ENCODE measurements at regions not wholly inside any gene's neighbourhood (a gene's known extent, or its start where the extent isn't known, plus 50 kb on each side); places are given as distances from the start of the nearest gene placed in this dataset.
"Not testable (repeated sequence)": the region's sequence is repeated elsewhere in the genome, so short reads cannot be mapped to it uniquely, and the experiment has no call there.

DNA sequence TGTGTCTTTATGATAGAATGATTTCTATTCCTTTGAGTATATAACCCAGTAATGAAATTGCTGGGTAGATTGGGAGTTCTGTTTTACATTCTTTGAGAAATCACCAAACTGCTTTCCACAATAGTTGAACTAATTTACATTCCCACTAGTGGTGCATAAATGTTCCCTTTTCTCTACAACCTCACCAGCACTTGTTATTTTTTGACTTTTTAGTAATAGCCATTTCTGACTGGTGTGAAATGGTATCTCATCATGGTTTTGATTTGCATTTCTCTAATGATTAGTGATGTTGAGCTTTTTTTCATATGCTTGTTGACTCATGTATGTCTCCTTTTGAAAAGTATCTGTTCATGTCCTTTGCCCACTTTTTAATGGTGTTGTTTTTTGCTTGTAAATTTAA lies 296.0 kb upstream of the PIK3R1 start:
- not testable (repeated sequence) for TF ChIP-seq POLR2A (IDR thresholded peaks at IDR 0.05)
- TF ChIP-seq, protein P1, sequence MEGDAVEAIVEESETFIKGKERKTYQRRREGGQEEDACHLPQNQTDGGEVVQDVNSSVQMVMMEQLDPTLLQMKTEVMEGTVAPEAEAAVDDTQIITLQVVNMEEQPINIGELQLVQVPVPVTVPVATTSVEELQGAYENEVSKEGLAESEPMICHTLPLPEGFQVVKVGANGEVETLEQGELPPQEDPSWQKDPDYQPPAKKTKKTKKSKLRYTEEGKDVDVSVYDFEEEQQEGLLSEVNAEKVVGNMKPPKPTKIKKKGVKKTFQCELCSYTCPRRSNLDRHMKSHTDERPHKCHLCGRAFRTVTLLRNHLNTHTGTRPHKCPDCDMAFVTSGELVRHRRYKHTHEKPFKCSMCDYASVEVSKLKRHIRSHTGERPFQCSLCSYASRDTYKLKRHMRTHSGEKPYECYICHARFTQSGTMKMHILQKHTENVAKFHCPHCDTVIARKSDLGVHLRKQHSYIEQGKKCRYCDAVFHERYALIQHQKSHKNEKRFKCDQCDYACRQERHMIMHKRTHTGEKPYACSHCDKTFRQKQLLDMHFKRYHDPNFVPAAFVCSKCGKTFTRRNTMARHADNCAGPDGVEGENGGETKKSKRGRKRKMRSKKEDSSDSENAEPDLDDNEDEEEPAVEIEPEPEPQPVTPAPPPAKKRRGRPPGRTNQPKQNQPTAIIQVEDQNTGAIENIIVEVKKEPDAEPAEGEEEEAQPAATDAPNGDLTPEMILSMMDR (IDR thresholded peaks at IDR 0.05) = not testable (repeated sequence)
